H9 (cell line): ENCODE measurements at regions not wholly inside any gene's neighbourhood (a gene's known extent, or its start where the extent isn't known, plus 50 kb on each side); places are given as distances from the start of the nearest gene placed in this dataset.

Source experiments
- DNase-seq: peaks from one replicate; pipeline ENCODE4 v3.0.0-alpha.2; 2017
- H2AFZ ChIP-seq: one replicate; pipeline ENCODE4 v1.6.1; 2013; ENCODE audit warnings: mild to moderate bottlenecking, low read length, control low read depth, moderate library complexity
- H2AK5ac ChIP-seq: 2 replicates; pipeline ENCODE4 v1.6.1; 2013; ENCODE audit warnings: low read length, control low read depth, mixed read lengths; ENCODE audit not compliant: insufficient read length
- H2BK120ac ChIP-seq: one replicate; pipeline ENCODE4 v1.6.1; 2013; ENCODE audit warnings: low read depth, mild to moderate bottlenecking, low read length, control low read depth, inconsistent platforms; ENCODE audit not compliant: poor library complexity, severe bottlenecking
- H2BK12ac ChIP-seq: 2 replicates; pipeline ENCODE4 v1.6.1; 2013; ENCODE audit warnings: low read length, control low read depth, mixed read lengths, low read depth; ENCODE audit not compliant: insufficient read length
- H2BK15ac ChIP-seq: 2 replicates; pipeline ENCODE4 v1.6.1; 2013; ENCODE audit warnings: low read depth, low read length, control low read depth
- H2BK20ac ChIP-seq: one replicate; pipeline ENCODE4 v1.6.1; 2013; ENCODE audit warnings: low read depth, mild to moderate bottlenecking, low read length, control low read depth, inconsistent platforms; ENCODE audit not compliant: poor library complexity, severe bottlenecking
- H2BK5ac ChIP-seq: 2 replicates; pipeline ENCODE4 v1.6.1; 2013; ENCODE audit warnings: low read length, control low read depth, mixed read lengths; ENCODE audit not compliant: insufficient read length
- H3K14ac ChIP-seq: 2 replicates; pipeline ENCODE4 v1.6.1; 2013; ENCODE audit warnings: low read length, control low read depth; ENCODE audit not compliant: insufficient read depth
- H3K18ac ChIP-seq: 2 replicates; pipeline ENCODE4 v1.6.1; 2013; ENCODE audit warnings: low read depth, mild to moderate bottlenecking, mixed read lengths, low read length, control low read depth; ENCODE audit not compliant: insufficient read length
- H3K23ac ChIP-seq: 2 replicates; pipeline ENCODE4 v1.6.1; 2013; ENCODE audit warnings: low read length, control low read depth, mixed read lengths, low read depth; ENCODE audit not compliant: insufficient read length
- H3K23me2 ChIP-seq: 2 replicates; pipeline ENCODE4 v1.6.1; 2013; ENCODE audit warnings: low read depth, mild to moderate bottlenecking, mixed read lengths, low read length, control low read depth; ENCODE audit not compliant: insufficient read length, poor library complexity, severe bottlenecking
- H3K27ac ChIP-seq: 2 replicates; pipeline ENCODE4 v1.5.1; 2013; ENCODE audit warnings: low read length, control low read depth, mixed read lengths, low read depth; ENCODE audit not compliant: insufficient read length
- H3K27me3 ChIP-seq: 2 replicates; pipeline ENCODE4 v1.6.1; 2013; ENCODE audit warnings: low read length, control low read depth, inconsistent platforms; ENCODE audit not compliant: insufficient read depth
- H3K4ac ChIP-seq: 2 replicates; pipeline ENCODE4 v1.6.1; 2013; ENCODE audit warnings: low read depth, mild to moderate bottlenecking, control low read depth, inconsistent platforms, low read length, moderate library complexity
- H3K4me1 ChIP-seq: 2 replicates; pipeline ENCODE4 v1.6.1; 2013; ENCODE audit warnings: low read length, control low read depth, inconsistent platforms; ENCODE audit not compliant: insufficient read depth
- H3K4me2 ChIP-seq: 2 replicates; pipeline ENCODE4 v1.6.1; 2013; ENCODE audit warnings: low read length, control low read depth, mixed read lengths; ENCODE audit not compliant: insufficient read length, insufficient read depth
- H3K56ac ChIP-seq: 2 replicates; pipeline ENCODE4 v1.6.1; 2013; ENCODE audit warnings: low read depth, mild to moderate bottlenecking, mixed read lengths, low read length, control low read depth; ENCODE audit not compliant: insufficient read length
- H3K79me1 ChIP-seq: 2 replicates; pipeline ENCODE4 v1.6.1; 2013; ENCODE audit warnings: low read depth, mild to moderate bottlenecking, moderate library complexity, low read length, control low read depth, inconsistent platforms; ENCODE audit not compliant: insufficient read depth, poor library complexity, severe bottlenecking
- H3K79me2 ChIP-seq: 2 replicates; pipeline ENCODE4 v1.6.1; 2013; ENCODE audit warnings: low read length, control low read depth, inconsistent platforms; ENCODE audit not compliant: insufficient read depth
- H3K9ac ChIP-seq: 2 replicates; pipeline ENCODE4 v1.6.1; 2013; ENCODE audit warnings: low read length, control low read depth, mixed read lengths; ENCODE audit not compliant: insufficient read length; ENCODE audit errors: extremely low read depth
- H3K9me3 ChIP-seq: one replicate; pipeline ENCODE4 v1.6.1; 2013; ENCODE audit warnings: low read depth, low read length, inconsistent platforms; ENCODE audit not compliant: control insufficient read depth
- H3T11ph ChIP-seq: one replicate; pipeline ENCODE4 v1.6.1; 2013; ENCODE audit warnings: mild to moderate bottlenecking, low read length, control low read depth, inconsistent platforms
- H4K20me1 ChIP-seq: one replicate; pipeline ENCODE4 v1.6.1; 2013; ENCODE audit not compliant: control insufficient read depth, insufficient read length, insufficient read depth
- H4K5ac ChIP-seq: 2 replicates; pipeline ENCODE4 v1.6.1; 2013; ENCODE audit warnings: low read depth, mild to moderate bottlenecking, mixed read lengths, low read length, control low read depth; ENCODE audit not compliant: insufficient read length
- H4K8ac ChIP-seq: replicated peaks from 2 replicates; pipeline ENCODE4 v1.6.1; 2013; ENCODE audit warnings: low read length, control low read depth, mixed read lengths, low read depth; ENCODE audit not compliant: insufficient read length
- H4K91ac ChIP-seq: 2 replicates; pipeline ENCODE4 v1.6.1; 2013; ENCODE audit warnings: low read depth, mild to moderate bottlenecking, moderate library complexity, mixed read lengths, low read length, control low read depth; ENCODE audit not compliant: insufficient read length
- H3K27ac Mint-ChIP-seq, 3 experiments: 2 replicates in 2 of 3; 3 replicates in 1 of 3; pipeline ENCODE4 v1.8.0; 2020 to 2021; ENCODE audit warnings: mixed read lengths in 3 of 3, mild to moderate bottlenecking in 1 of 3, moderate library complexity in 1 of 3
- H3K27me3 Mint-ChIP-seq: 2 replicates; pipeline ENCODE4 v1.8.0; 2021; ENCODE audit warnings: low read depth, mild to moderate bottlenecking, moderate library complexity, mixed read lengths
- H3K36me3 Mint-ChIP-seq, 3 experiments: 2 replicates in 2 of 3; 3 replicates in 1 of 3; pipeline ENCODE4 v1.8.0; 2020 to 2021; ENCODE audit warnings: low read depth in 3 of 3, mixed read lengths in 3 of 3; ENCODE audit not compliant: insufficient read depth in 1 of 3
- H3K4me1 Mint-ChIP-seq, 2 experiments: 2 replicates each; pipeline ENCODE4 v1.8.0; 2020; ENCODE audit warnings: mixed read lengths in 2 of 2
- H3K4me3 Mint-ChIP-seq, 2 experiments: 2 replicates in 1 of 2; 3 replicates in 1 of 2; pipeline ENCODE4 v1.8.0; 2020 to 2021; ENCODE audit warnings: mild to moderate bottlenecking in 2 of 2, mixed read lengths in 2 of 2, moderate library complexity in 1 of 2
- H3K9me3 Mint-ChIP-seq, 2 experiments: 2 replicates in 1 of 2; 3 replicates in 1 of 2; pipeline ENCODE4 v1.8.0; 2020; ENCODE audit warnings: mild to moderate bottlenecking in 2 of 2, mixed read lengths in 2 of 2, moderate library complexity in 1 of 2
- WGBS: extraction: QIAGEN DNeasy Blood & Tissue Kit; methylation state at CpG from one replicate; pipeline ENCODE4 v1.1.7; 2013; ENCODE audit warnings: missing lambda C conversion rate, low lambda C conversion rate, mixed read lengths; ENCODE audit not compliant: insufficient read length; ENCODE audit errors: extremely low coverage; 5-methylcytosine and 5-hydroxymethylcytosine counted together
- TF ChIP-seq, protein P1 (sequence below): fragments of 200-600 bp; sonication (generic); conservative IDR thresholded peaks from 3 replicates; pipeline ENCODE4 v1.8.0; 2021; ENCODE audit warnings: antibody characterized with exemption, mild to moderate bottlenecking

DNA sequence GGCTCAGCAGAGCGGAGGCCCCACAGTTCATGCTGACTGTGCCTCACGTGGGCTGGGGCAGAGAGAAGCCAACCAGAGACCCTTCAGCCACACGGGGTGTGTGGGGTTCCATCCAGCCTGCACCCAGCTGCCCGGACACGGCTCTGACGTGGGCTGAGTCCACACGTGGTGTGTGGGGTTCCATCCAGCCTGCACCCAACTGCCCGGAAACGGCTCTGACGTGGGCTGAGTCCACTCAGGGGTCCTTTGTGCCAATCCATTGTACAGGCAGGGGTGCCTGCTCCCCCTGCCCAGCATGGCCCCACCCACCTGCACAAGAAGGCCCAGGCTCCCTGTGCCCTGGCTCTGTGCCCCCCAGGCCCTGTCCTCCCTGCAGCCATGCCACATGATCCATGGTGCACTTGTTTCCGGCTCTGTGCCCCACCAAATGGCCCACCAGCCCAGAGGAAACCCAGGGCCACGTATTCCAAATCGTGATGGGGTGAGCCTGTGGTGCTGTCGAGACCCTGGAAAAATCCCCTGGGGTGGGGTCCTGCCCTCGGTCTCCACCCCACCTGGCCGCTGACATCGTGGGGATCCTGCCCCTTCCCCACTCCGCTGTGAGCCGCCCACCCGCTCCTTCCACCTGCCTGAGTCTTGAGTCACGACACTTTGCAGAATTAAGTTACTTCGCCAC is 99.3 kb upstream of the SFSWAP start:
- Histone ChIP-seq H3K79me2 (no peaks in the 10 kb centered on the region), H4K8ac (no peak overlapping the region), H4K91ac (no peak overlapping the region), H2BK120ac (no peak overlapping the region), H2AFZ (no peak overlapping the region), H3K18ac (no peak overlapping the region), H2AK5ac (no peak overlapping the region), H3K4me2 (no peak overlapping the region), H3K9me3 (no peaks in the 10 kb centered on the region), H2BK15ac (no peak overlapping the region), H3K79me1 (no peaks in the 10 kb centered on the region), H3K23ac (no peak overlapping the region), H3K4me1 (peaks cover 6% of the 10 kb centered on the region; the same call in 1 of the 2 replicates), H3K23me2 (no peaks in the 10 kb centered on the region), H3K27me3 (no peaks in the 10 kb centered on the region), H2BK12ac (no peak overlapping the region), H4K20me1 (peaks cover 2% of the 10 kb centered on the region), H2BK5ac (no peak overlapping the region), H3T11ph (no peak overlapping the region), H2BK20ac (no peak overlapping the region), H3K56ac (no peak overlapping the region), H3K9ac (no peak overlapping the region), H3K4ac (no peak overlapping the region), H3K14ac (no peak overlapping the region; the same call in 1 of the 2 replicates), H4K5ac (no peak overlapping the region), H3K27ac (no peak overlapping the region)
- WGBS: no CpG with 5 or more reads among the region's 22 CpGs
- Mint-ChIP-seq H3K27ac (peak overlapping the region in 1 of 3 experiments; percentile 27; a peak in 1 of 7 replicates), H3K27me3 (peaks cover 7% of the 10 kb centered on the region), H3K4me3 (no peak overlapping the region), H3K4me1 (peaks cover 21 to 24% of the 10 kb centered on the region in 2 experiments), H3K36me3 (no peaks in the 10 kb centered on the region), H3K9me3 (no peaks in the 10 kb centered on the region)
- TF ChIP-seq, protein P1, sequence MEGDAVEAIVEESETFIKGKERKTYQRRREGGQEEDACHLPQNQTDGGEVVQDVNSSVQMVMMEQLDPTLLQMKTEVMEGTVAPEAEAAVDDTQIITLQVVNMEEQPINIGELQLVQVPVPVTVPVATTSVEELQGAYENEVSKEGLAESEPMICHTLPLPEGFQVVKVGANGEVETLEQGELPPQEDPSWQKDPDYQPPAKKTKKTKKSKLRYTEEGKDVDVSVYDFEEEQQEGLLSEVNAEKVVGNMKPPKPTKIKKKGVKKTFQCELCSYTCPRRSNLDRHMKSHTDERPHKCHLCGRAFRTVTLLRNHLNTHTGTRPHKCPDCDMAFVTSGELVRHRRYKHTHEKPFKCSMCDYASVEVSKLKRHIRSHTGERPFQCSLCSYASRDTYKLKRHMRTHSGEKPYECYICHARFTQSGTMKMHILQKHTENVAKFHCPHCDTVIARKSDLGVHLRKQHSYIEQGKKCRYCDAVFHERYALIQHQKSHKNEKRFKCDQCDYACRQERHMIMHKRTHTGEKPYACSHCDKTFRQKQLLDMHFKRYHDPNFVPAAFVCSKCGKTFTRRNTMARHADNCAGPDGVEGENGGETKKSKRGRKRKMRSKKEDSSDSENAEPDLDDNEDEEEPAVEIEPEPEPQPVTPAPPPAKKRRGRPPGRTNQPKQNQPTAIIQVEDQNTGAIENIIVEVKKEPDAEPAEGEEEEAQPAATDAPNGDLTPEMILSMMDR: no peak
- no peak for DNase-seq
